Right ventricle myocardium superior (tissue), 1 donor: ENCODE measurements at regions not wholly inside any gene's neighbourhood (a gene's known extent, or its start where the extent isn't known, plus 50 kb on each side); places are given as distances from the start of the nearest gene placed in this dataset.
"Not testable (repeated sequence)": the region's sequence is repeated elsewhere in the genome, so short reads cannot be mapped to it uniquely, and the experiment has no call there.

Source experiments
- ATAC-seq: fragments of 200-7000 bp; cut with Tn5 transposase; one replicate; pipeline ENCODE4 v1.9.1; 2020; ENCODE audit warnings: mild to moderate bottlenecking; ENCODE audit not compliant: poor library complexity
- DNase-seq: peaks from one replicate; pipeline ENCODE4 v3.0.0-alpha.2; 2020
- intact Hi-C: fragments of 100-400 bp; cut with DNase I; formaldehyde crosslinking; loops from one replicate; pipeline ENCODE4 v1.11.2; 2022
- donor health status: DM: no; HTN: yes; CAD: no; lungs with severe emphysema.

DNA sequence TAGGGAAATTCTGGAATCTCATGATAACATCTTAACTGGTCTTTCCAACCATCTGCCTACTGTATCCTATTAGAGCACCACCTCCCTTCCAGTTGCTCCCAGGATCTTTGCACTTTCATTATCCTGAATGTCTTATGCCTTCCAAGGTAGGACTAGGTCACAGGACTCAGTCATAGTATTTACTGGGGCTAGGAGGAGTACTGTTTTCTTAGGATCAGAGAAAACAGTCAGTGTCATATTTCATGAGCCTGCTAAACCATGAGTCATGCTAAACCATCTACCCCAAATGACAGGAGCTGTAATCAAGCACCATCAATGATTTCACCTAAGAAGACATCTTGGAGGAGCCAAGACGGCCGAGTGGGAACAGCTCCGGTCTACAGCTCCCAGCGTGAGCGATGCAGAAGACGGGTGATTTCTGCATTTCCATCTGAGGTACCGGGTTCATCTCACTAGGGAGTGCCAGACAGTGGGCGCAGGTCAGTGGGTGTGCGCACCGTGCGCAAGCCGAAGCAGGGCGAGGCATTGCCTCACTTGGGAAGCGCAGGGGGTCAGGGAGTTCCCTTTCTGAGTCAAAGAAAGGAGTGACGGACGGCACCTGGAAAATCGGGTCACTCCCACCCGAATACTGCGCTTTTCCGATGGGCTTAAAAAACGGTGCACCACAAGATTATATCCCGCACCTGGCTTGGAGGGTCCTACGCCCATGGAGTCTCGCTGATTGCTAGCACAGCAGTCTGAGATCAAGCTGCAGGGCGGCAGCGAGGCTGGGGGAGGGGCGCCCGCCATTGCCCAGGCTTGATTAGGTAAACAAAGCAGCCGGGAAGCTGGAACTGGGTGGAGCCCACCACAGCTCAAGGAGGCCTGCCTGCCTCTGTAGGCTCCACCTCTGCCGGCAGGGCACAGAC is 1439.2 kb upstream of the ACVR2A start:
- DNase-seq, intact Hi-C loops, ATAC-seq: not testable (repeated sequence)

DNA sequence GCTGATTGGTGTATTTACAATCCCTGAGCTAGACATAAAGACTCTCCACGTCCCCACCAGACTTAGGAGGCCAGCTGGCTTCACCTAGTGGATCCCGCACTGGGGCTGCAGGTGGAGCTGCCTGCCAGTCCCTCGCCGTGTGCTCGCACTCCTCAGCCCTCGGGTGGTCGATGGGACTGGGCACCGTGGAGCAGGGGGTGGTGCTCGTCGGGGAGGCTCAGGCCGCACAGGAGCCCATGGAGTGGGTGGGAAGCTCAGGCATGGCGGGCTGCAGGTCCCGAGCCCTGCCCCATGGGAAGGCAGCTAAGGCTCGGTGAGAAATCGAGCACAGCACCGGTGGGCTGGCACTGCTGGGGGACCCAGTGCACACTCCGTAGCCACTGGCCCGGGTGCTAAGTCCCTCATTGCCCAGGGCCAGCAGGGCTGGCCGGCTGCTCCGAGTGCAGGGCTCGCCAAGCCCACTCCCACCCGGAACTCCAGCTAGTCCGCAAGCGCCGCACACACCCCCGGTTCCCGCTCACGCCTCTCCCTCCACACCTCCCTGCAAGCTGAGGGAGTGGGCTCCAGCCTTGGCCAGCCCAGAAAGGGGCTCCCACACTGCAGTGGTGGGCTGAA is 1441.2 kb upstream of the ACVR2A start:
- DNase-seq, intact Hi-C loops, ATAC-seq: not testable (repeated sequence)

DNA sequence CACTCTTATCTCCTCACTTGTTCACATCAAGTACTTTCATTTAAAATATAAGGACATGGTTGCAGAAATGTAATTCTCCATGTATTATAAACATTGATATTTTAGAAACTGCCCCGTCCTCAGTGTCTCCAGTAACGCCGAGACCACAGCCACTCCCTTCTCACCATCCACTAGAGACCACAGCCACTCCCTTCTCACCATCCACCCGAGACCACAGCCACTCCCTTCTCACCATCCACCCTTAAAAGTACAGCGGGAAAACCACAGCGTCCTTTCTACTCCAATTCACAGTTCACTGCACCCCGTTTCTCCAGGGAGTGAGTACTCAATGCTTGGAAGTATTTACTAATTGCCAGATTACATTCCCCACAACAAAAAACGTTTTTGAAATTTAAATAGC is 1452.2 kb upstream of the ACVR2A start:
- intact Hi-C loops = no loop called here
- DNase-seq (no peak), ATAC-seq (no peak)

DNA sequence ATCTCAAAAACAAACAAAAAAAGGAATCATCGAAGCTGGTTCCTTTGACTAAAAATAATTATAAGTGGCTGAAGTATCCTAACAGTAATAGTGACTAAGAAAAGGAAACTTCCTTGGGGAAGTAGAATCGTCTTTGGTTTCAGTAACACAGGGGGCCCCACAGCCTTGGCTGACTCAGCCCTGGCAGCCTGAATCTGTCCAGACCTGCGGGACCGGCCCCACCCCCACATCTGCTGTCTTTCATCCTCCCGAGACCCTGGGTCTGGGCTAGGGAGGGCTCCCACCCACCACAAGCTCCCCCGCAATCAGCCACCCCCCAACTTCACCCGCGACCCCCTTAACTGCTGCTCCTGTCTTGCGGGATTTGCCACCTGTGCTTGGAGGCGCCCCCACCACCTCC is 1452.6 kb upstream of the ACVR2A start:
- intact Hi-C loops = no loop called here
- DNase-seq (no peak), ATAC-seq (no peak)

DNA sequence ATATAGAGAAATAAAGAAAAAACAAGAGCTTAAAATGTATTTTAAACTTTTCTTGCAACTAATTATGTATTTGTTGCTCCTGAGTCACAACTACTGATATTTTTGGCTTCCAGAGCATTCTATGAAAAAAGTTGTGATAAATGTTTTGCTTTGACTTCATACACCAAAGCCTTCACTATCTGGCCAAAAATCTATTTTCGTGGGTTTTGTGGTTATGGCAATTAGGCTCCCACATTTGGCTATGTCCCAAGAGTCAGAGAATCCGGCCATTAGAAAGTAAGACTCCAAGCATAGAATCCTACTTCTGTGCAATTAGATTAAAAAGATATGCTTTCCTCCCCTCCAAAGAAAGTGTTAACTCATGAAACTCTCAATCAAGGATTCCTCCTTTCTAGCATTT is 1456.1 kb upstream of the ACVR2A start:
- ATAC-seq = no peak

DNA sequence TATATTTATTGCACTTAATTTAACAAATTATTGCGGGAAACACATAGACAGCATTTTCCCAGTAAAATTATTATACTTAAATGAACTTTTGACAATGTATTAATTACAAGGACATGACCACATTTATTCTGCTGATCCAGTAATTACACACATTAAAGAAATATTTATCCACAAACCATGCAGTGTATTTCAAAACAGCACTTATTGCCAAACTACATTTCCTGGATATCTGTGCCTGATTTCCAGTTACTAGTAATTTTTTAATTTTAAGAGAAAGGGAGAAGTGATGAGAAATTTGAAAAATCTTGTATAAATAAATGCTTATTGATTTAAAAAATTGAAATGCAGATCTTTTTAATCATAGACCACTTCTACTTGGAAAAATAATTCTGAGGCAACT is 1458.7 kb upstream of the ACVR2A start:
- DNase-seq = no peak
- intact Hi-C loops = no loop called here
- no peak for ATAC-seq

More for the DNA sequence above, 1456.1 kb upstream of the ACVR2A start:
- intact Hi-C loops = no loop called here
- DNase-seq = no peak

DNA sequence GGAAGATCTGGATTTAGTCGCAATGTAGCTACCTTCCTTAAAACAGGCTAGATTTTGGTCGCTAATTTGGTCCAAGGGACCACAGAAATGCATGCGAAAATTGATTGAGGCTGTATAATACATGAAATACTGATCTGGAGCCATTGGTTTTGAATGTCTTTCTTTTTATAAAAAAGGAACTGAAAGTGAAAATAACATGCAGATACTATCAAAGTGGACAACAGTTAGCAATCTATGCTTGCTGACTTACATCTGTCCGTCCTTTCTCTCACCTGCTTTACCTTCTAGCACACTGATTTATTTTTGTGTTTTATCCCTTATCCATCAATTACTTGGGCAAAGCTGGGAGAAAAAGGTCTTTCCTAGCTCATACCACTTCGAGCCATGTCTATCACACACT is 1459.8 kb upstream of the ACVR2A start:
- ATAC-seq (no peak), DNase-seq (no peak)
- intact Hi-C loops = no loop called here

DNA sequence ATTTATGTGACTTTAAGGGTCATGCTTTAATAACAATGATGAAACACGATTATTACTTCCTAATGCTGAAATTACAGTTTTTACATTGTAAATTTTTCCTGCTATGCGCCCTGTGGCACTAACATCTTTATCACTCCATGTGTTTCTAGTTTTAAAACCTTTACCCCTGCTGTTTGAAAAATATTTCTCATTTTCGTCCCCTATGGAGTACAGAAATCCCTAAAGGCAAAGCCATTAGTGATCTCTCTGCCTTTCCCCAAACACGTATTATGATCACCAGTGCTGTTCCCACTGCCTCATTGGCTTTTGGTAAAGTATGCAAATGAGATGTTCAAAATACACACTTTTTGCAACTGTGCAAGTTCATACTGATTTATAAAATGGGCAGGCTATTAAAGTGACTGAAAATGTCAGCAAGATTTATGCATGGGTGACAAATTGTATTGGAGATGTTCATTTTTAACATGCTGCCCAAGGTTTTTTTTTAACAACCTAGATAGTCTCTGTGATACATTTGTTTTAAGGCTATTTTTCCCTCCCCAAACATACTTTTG is 1468.2 kb upstream of the ACVR2A start:
- intact Hi-C loops = no loop called here
- ATAC-seq (no peak), DNase-seq (no peak)

DNA sequence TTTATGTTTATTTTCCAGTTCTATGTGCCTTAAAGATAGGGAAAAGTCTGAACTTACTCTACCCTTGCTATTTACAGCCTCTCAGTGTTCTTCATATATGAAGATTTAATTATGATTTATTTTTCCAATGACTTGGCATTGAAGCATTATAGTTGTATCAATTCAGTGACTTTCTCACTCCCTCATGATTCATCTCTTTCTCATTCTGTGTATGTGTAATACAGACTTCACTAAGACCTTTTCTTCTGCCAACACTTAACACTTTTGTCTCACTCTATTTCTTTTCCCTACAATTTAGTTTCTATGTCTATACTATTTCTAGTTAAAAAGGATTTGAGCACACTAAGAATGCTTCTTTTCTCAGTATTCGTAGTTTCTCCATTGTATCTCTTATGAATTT is 1470.3 kb upstream of the ACVR2A start:
- ATAC-seq (no peak), DNase-seq (no peak)
- intact Hi-C loops = no loop called here

DNA sequence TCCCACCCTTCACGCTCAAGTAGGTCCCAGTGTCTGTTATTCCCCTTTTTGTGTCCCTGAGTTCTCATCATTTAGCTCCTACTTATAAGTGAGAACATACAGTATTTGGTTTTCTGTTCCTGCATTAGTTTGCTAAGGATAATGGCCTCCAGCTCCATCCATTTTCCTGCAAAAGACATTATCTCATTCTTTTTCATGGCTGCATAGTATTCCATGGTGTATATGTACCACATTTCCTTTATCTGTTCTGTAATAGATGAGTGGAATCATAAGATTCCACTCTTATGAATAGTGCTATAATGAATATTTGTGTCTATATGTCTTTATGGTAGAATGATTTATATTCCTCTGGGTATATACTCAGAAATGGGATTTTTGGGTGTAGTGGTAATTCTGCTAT is 1473.5 kb upstream of the ACVR2A start:
- ATAC-seq, intact Hi-C loops, DNase-seq: not testable (repeated sequence)

DNA sequence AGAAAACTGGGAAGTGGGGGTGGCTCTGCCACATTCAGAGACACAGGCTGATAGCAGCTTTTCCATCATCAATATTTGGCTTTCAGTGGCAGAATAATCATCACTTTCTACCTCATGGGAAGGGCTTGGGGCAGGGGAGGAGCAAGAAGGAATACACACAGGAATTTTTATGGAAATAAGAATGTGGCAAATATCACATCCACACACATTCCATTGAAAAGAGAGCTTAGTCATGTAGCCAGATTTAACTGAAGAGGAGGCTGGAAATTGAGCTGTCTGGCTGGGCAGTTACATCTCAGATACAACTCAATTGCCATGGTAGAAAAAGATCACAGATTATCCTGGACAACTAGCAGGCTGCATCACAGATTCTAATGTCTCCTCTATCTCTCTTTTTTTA is 1474.0 kb upstream of the ACVR2A start:
- DNase-seq = no peak
- intact Hi-C loops = no loop called here
- ATAC-seq = no peak

DNA sequence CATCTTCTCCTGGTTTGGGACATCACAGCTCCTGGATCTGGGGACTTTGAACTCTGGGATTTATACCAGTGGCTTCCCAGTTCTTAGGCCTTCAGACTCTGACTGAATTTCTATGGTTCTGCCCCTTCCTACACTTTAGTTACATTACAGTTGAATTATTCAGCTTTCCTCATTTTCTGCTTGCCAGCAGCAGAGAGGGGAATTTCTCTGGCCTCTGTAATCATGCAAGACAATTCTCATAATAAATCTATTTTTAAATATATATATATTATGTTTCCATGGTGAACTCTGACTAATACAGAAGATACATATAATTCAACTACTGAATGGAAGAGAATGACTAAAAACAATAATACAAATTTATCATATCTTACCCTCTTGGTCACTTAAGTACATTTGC is 1478.6 kb upstream of the ACVR2A start:
- DNase-seq (no peak), ATAC-seq (no peak)
- intact Hi-C loops = no loop called here

DNA sequence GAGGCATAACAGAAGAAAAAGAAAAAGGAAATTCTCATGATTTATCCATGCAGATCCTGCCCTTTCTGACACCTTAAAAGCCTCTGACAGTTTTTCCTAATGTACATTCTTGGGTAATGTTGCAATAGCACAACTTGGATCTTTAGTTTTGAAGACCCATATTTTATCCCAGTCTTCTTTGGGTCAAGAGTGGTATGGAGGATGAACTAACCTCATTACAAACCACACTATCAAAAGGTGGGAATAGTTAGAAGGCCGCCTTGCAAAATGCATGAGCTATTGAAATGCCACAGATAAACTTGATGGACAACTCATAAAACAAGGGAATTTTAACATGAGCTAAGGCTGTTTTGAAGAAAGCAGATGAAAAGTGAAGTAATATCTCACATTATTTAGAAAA is 1479.8 kb upstream of the ACVR2A start:
- intact Hi-C loops = no loop called here
- no peak for DNase-seq
- no peak for ATAC-seq

DNA sequence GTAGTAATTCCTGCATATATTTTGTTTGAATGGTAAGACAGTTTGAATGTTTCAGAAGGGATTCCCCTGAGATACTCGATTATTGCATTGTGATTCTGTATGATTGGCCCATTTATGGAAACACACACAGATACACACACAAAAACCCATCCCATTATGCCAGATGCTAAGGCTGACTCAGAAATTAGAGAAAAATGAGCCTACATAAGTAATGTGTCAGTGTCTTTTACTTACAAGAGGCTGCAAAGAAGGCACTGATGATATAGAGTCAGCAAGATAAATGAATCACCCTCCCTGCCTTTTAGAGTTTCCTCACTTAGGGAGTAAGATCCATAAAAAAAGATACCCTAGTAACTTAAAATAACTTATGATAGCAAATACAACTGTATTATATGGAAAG is 1481.1 kb upstream of the ACVR2A start:
- intact Hi-C loops = no loop called here
- DNase-seq (no peak), ATAC-seq (no peak)

DNA sequence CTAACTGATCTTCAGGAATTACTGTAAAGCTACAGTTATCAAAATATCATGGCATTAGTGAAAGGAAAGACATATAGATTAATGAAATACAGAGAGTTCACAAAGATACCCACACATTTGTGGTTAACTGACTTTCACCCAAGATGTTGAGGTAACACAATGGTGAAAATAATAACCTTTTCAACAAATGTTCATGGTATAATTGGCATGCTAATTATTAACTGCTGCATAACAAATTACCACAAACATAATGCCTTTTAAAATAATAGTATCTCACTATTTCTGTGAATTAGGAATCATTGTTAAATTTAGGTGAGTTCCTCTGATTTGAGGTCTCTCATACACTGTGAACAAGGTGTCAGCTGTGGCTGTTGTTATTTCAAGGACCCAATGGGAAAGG is 1493.1 kb upstream of the ACVR2A start:
- ATAC-seq (no peak), DNase-seq (no peak)
- intact Hi-C loops = no loop called here

DNA sequence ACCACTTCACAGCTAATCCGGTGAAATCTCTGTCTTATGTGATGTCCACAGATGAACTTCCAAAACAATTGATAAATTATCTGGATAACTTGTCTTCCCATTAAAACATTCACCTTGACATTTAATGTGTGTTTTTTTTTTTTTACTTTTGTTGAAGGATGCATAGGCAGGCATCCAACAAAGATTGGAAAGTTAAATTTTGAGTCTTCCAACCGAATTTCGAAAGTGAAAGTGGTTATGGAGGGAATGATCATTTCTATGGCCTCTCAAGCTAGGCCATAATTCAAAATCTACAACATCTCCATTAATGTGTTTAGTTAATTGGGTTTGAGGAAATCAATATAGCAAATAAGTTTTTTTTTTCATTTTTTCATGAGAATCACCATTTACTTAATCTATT is 1495.5 kb upstream of the ACVR2A start:
- ATAC-seq (no peak), DNase-seq (no peak)
- intact Hi-C loops = no loop called here

DNA sequence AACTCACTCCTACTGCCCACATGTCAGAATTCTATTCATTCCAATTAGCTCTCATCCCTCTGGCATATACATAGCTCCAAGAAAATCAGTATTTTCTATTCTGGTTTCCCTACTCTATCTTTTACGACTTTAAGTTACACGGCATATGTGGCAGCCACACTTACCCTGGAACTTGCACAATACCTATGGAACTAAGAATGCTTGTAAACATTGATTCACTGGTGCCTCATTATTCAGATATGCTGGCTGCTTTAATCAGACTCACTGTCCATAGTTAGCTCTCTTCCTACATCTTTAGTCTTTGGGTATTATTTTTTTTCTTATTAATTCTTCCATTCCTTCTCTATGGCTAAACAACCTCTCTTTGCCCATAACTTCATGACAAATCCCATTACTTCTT is 1519.9 kb upstream of the ACVR2A start:
- intact Hi-C loops = no loop called here
- ATAC-seq = no peak
- no peak for DNase-seq

DNA sequence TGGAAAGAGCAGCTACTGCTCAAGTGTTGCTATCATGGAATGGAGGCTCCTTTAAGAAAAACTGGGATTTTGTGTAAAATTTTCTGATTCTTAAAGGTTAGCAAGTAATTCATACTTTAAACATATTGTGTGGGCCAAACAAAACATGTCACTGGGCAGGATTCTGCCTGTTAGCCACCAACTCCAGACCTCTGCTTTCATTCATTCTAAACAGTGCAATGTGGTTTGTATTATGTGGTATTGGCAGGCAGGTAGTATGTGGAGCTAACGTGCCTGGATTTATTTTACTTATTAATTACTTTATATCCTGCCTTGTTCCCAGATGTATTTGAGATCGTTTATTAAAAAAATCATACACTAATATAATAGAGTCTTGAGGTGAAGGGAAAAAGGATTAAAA is 1521.3 kb upstream of the ACVR2A start:
- intact Hi-C loops = no loop called here
- DNase-seq (no peak), ATAC-seq (no peak)

DNA sequence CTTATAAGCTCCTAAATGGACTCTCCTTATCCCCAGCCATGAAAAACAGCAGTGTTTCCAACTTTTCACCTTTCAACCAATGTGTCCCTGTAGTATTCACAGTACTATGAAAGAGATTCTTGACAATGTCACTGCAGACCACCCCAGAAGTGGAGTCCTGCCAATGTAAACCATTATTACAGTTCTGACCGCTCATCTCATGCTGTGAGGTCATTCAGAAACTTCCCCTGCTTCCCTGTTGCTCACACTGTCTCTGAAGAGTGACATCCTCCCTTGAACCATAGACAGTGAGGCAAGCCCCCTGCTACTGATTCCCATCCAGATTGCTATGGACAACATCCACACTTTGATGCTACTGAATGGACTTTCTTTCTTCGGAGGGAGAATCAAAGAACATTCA is 1523.7 kb upstream of the ACVR2A start:
- intact Hi-C loops = no loop called here
- DNase-seq (no peak), ATAC-seq (no peak)

DNA sequence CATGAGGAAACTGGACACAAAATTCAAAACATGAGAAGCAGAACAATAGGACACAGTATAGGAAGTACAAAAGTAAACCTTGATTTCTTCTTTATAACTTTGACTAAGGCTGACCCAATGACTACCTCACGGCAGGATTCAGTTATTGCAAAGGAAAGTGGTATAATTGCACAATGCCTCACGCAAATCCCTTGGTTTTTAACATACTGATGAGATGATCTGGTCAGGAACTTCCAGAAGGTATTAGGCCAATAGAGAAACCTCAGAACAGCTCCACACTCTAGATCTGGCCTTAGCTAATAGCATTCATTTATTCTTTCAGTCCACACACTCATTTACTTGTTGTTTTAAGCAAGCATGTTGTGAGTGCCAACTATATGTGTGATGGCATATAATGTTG is 1526.9 kb upstream of the ACVR2A start:
- DNase-seq = no peak
- intact Hi-C loops = no loop called here
- ATAC-seq = no peak
